ENCODE measurements at regions not wholly inside any gene's neighbourhood (a gene's known extent, or its start where the extent isn't known, plus 50 kb on each side); places are given as distances from the start of the nearest gene placed in this dataset.

DNA sequence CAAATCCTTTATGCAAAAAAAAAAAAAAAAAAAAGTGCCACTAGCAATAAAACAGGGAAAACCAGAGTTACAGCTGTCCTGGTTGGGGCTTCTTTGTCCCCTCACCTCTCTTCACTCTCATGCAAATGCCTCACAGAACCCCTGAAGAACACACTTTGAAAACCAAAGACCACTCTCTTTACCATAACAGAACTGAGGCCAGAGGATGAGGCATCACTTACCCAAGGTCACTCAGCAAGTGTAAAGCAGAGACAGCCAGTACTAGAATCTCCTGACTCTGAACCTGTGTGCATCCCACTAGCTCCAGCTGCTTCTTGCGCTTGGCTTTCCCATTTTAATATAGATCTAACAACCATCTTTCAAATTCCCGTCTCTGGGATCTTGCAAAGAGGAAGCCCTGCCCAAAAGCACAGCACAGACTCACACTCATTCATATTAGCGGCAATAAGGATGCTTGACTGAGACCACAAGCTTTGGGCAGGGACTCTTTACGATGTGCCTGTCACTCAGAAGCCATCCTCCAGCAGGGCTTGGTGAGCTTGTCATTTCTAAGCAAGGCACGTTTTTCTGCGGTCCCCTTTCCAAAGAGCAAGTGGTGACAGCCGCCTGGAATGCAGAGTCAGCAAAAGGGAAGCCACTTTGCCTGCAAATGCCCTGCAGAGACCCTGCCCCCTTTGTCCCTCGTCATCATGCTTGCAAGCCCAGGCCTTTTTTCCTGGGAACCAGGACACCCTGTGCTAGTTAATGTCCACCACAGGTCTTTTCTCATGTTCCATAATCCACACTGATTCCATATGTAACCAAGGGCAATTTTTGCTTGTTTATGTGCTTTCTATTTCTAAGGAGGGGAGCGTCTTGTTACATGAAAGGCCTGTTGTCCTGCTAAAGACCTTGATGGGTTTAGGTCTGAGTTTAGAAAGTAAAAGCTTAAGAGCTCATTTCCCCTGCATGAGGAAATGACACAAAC is 76.5 kb upstream of the NFIA start:
- ChIA-PET RAD21 (ENCODE audit: low non-redundant PET in 1 of 2, low total read pairs in 2 of 2, uncharacterized antibody in 2 of 2, unreplicated experiment in 2 of 2) (no interaction called here), POLR2A (no interaction called here), CTCF (no interaction called here)
- H3K9me3 ChIP-seq (ENCODE audit: control insufficient read depth in 1 of 2, insufficient read depth in 1 of 2, low read depth in 1 of 2, low read length in 2 of 2) = no peaks in the 10 kb centered on the region
- no peak overlapping the region for H3K9ac ChIP-seq (ENCODE audit: low read length)
- H3K79me2 ChIP-seq (ENCODE audit: insufficient read depth, low read length) = no peaks in the 10 kb centered on the region
- ATAC-seq (no peak), DNase-seq (ENCODE audit: low read depth, low spot score) (no peak)
- TF ChIP-seq YY1 (IDR thresholded peaks at IDR 0.05; ENCODE audit: extremely low read depth, insufficient replicate concordance, low read depth, low read length) = no peak
- no peak for TF ChIP-seq JUND (IDR thresholded peaks at IDR 0.05)
- no peak for TF ChIP-seq CBX3 (IDR thresholded peaks at IDR 0.05; ENCODE audit: low read depth)
- TF ChIP-seq SRF (IDR thresholded peaks at IDR 0.05; ENCODE audit: low read depth) = no peak
- no peak for TF ChIP-seq POLR2A (IDR thresholded peaks at IDR 0.05; ENCODE audit: borderline replicate concordance, extremely low read depth, insufficient read depth, insufficient read length)
- no peak for TF ChIP-seq ZFX (IDR thresholded peaks at IDR 0.05)
- no peak for TF ChIP-seq TCF7L2 (IDR thresholded peaks at IDR 0.05; ENCODE audit: borderline replicate concordance, extremely low read depth, insufficient read depth, insufficient read length)
- TF ChIP-seq FOSL1 (IDR thresholded peaks at IDR 0.05; ENCODE audit: low read depth) = no peak
- no peak for TF ChIP-seq POLR2AphosphoS5 (IDR thresholded peaks at IDR 0.05; ENCODE audit: low read depth, low read length)
- TF ChIP-seq, protein P1, sequence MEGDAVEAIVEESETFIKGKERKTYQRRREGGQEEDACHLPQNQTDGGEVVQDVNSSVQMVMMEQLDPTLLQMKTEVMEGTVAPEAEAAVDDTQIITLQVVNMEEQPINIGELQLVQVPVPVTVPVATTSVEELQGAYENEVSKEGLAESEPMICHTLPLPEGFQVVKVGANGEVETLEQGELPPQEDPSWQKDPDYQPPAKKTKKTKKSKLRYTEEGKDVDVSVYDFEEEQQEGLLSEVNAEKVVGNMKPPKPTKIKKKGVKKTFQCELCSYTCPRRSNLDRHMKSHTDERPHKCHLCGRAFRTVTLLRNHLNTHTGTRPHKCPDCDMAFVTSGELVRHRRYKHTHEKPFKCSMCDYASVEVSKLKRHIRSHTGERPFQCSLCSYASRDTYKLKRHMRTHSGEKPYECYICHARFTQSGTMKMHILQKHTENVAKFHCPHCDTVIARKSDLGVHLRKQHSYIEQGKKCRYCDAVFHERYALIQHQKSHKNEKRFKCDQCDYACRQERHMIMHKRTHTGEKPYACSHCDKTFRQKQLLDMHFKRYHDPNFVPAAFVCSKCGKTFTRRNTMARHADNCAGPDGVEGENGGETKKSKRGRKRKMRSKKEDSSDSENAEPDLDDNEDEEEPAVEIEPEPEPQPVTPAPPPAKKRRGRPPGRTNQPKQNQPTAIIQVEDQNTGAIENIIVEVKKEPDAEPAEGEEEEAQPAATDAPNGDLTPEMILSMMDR (IDR thresholded peaks at IDR 0.05 in 2 of 3, conservative IDR thresholded peaks at IDR 0.05 in 1 of 3; ENCODE audit: borderline replicate concordance in 1 of 3, insufficient read depth in 1 of 3, low read depth in 2 of 3, low read length in 2 of 3) = no peak
- TF ChIP-seq, protein P2, sequence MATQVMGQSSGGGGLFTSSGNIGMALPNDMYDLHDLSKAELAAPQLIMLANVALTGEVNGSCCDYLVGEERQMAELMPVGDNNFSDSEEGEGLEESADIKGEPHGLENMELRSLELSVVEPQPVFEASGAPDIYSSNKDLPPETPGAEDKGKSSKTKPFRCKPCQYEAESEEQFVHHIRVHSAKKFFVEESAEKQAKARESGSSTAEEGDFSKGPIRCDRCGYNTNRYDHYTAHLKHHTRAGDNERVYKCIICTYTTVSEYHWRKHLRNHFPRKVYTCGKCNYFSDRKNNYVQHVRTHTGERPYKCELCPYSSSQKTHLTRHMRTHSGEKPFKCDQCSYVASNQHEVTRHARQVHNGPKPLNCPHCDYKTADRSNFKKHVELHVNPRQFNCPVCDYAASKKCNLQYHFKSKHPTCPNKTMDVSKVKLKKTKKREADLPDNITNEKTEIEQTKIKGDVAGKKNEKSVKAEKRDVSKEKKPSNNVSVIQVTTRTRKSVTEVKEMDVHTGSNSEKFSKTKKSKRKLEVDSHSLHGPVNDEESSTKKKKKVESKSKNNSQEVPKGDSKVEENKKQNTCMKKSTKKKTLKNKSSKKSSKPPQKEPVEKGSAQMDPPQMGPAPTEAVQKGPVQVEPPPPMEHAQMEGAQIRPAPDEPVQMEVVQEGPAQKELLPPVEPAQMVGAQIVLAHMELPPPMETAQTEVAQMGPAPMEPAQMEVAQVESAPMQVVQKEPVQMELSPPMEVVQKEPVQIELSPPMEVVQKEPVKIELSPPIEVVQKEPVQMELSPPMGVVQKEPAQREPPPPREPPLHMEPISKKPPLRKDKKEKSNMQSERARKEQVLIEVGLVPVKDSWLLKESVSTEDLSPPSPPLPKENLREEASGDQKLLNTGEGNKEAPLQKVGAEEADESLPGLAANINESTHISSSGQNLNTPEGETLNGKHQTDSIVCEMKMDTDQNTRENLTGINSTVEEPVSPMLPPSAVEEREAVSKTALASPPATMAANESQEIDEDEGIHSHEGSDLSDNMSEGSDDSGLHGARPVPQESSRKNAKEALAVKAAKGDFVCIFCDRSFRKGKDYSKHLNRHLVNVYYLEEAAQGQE (IDR thresholded peaks at IDR 0.05; ENCODE audit: low read depth) = no peak
- no peak for TF ChIP-seq EZH2phosphoT487 (IDR thresholded peaks at IDR 0.05; ENCODE audit: borderline replicate concordance)
- no peak for TF ChIP-seq ELF1 (IDR thresholded peaks at IDR 0.05; ENCODE audit: borderline replicate concordance, low read depth)
- TF ChIP-seq, protein P3, sequence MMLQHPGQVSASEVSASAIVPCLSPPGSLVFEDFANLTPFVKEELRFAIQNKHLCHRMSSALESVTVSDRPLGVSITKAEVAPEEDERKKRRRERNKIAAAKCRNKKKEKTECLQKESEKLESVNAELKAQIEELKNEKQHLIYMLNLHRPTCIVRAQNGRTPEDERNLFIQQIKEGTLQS (IDR thresholded peaks at IDR 0.05) = no peak
- TF ChIP-seq, protein P4, sequence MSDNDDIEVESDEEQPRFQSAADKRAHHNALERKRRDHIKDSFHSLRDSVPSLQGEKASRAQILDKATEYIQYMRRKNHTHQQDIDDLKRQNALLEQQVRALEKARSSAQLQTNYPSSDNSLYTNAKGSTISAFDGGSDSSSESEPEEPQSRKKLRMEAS (IDR thresholded peaks at IDR 0.05) = no peak
- H3K4me3 ChIP-seq (replicated peaks in 1 of 2; ENCODE audit: low read depth in 1 of 2, low read length in 2 of 2) = no peak overlapping the region
- no peaks in the 10 kb centered on the region for H3K36me3 ChIP-seq (ENCODE audit: control insufficient read depth in 1 of 2, insufficient read depth in 2 of 2, low read length in 2 of 2)
- intact Hi-C loops (cut with micrococcal nuclease) = no loop called here
- no peaks in the 10 kb centered on the region for H3K27me3 ChIP-seq (ENCODE audit: insufficient read depth, low read length)
- H3K4me1 ChIP-seq (ENCODE audit: control insufficient read depth in 1 of 2, insufficient read depth in 2 of 2, low read length in 2 of 2) = no peaks in the 10 kb centered on the region
- no peak overlapping the region for H2AFZ ChIP-seq (ENCODE audit: low read depth, low read length, poor library complexity, severe bottlenecking)
- H3K9me2 ChIP-seq (ENCODE audit: insufficient read depth) = no peaks in the 10 kb centered on the region
- H3K27ac ChIP-seq (ENCODE audit: low read depth, low read length) = no peak overlapping the region
- H3K4me2 ChIP-seq (ENCODE audit: low read length) = no peak overlapping the region
- H4K20me1 ChIP-seq (ENCODE audit: insufficient read depth) = no peaks in the 10 kb centered on the region
- no TSS peak for BruUV-seq (replicated peaks)

All from HCT116 (cell line).